ENCODE measurements at regions not wholly inside any gene's neighbourhood (a gene's known extent, or its start where the extent isn't known, plus 50 kb on each side); places are given as distances from the start of the nearest gene placed in this dataset.

DNA sequence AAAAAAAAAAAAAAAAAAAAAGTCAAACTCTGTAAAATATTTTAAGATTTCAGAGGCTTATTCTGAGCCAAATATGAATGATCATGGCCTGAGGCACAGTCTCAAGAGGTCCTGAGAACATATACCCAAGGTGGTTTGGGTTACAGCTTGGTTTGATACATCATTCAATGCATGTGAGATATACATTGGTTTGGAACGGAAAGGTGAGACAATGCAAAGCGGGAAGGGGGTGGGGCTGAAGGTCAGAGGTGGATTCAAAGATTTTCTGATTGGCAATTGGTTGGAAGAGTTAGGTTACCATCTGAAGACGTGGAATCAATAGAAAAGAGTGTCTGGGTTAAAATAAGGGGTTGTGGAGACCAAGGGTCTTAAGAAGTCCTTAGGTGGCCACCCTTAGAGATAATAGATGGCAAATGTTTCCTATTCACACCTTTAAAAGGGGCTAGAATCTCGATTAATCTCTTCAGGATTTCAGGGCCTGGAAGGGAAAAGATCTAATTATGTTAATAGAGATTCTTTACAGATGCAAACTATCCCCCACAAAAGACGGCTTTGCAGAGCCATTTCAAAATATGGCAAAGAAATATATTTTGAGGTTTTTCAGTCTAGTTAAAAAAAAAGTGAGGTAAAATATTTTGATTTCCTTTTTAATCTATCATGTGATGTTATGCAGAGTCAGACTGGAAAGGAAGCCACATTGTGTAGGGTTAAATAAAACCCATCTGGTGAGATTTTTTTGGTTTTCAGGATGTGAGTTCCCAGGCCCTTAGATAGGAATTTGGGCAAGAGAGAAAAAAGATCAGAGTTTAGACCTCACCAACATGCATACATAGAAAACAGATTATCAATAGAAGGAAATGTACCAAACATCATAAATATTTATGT is 173.8 kb upstream of the CNOT2 start:
- no peaks in the 10 kb centered on the region for H3K36me3 ChIP-seq
- DNase-seq = no peak
- H3K9me3 ChIP-seq = no peaks in the 10 kb centered on the region
- ATAC-seq = no peak
- no peak overlapping the region for H3K27ac ChIP-seq
- TF ChIP-seq, protein P1, sequence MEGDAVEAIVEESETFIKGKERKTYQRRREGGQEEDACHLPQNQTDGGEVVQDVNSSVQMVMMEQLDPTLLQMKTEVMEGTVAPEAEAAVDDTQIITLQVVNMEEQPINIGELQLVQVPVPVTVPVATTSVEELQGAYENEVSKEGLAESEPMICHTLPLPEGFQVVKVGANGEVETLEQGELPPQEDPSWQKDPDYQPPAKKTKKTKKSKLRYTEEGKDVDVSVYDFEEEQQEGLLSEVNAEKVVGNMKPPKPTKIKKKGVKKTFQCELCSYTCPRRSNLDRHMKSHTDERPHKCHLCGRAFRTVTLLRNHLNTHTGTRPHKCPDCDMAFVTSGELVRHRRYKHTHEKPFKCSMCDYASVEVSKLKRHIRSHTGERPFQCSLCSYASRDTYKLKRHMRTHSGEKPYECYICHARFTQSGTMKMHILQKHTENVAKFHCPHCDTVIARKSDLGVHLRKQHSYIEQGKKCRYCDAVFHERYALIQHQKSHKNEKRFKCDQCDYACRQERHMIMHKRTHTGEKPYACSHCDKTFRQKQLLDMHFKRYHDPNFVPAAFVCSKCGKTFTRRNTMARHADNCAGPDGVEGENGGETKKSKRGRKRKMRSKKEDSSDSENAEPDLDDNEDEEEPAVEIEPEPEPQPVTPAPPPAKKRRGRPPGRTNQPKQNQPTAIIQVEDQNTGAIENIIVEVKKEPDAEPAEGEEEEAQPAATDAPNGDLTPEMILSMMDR (IDR thresholded peaks at IDR 0.05) = no peak
- no peaks in the 10 kb centered on the region for H3K4me1 ChIP-seq
- intact Hi-C loops (cut with DNase I) = no loop called here
- no peak overlapping the region for H3K4me3 ChIP-seq
- H3K27me3 ChIP-seq = no peaks in the 10 kb centered on the region

DNA sequence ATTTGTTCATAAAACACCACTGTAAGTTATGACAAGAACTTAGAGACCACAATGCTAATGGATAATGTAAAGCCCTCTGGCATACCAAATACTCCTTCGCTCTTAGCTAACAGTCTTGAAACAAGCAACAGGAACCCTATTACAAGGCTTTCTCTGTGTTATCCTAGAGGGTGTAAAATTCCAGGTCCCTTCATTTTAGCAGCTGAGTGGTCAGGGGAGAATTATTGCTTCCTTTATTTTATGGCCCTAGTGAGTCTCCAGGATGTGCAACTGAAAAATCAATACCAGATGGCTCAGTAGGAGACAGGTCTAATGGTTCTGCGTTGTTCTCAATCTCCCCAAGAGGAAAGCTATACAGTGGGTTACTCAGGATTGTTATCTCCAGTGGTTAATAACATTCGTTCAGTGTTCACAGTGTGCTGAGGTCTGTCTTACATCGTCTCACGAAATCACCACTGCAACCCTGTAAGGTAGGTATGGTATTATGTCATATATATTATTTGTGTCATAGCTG is 172.7 kb upstream of the CNOT2 start:
- Histone ChIP-seq H3K27ac (no peak overlapping the region), H3K36me3 (no peaks in the 10 kb centered on the region), H3K4me3 (no peak overlapping the region), H3K4me1 (no peaks in the 10 kb centered on the region), H3K27me3 (no peaks in the 10 kb centered on the region), H3K9me3 (no peaks in the 10 kb centered on the region)
- intact Hi-C loops (cut with DNase I) = no loop called here
- ATAC-seq = no peak
- no peak for DNase-seq
- TF ChIP-seq, protein P1 (IDR thresholded peaks at IDR 0.05) = no peak

DNA sequence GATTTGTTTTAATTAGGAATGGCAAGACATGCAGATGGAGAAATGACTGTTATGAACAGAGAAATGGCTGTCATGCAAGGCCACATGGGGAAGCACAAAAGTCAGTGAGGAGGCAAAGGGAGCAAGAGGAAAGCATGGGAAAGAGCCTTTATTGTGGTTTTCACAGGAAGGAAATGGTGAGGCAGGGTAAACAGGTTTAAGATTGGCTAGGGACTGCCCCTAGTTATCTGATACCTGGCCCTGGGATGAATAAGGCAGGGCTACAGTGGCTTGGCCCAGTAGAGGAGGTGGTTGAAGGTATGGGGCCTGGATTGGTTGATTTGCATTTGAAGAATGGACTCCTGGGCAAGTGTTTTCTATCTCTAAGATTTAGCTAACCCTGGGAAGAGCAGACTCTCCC is 168.7 kb upstream of the CNOT2 start:
- no peaks in the 10 kb centered on the region for H3K36me3 ChIP-seq
- H3K4me1 ChIP-seq = no peaks in the 10 kb centered on the region
- intact Hi-C loops (cut with DNase I) = no loop called here
- DNase-seq (no peak), ATAC-seq (no peak)
- H3K27me3 ChIP-seq = no peaks in the 10 kb centered on the region
- H3K9me3 ChIP-seq = no peaks in the 10 kb centered on the region
- TF ChIP-seq, protein P1 (IDR thresholded peaks at IDR 0.05) = no peak
- H3K27ac ChIP-seq = no peak overlapping the region
- no peak overlapping the region for H3K4me3 ChIP-seq

- Histone ChIP-seq H3K27me3 (no peaks in the 10 kb centered on the region), H3K4me1 (no peaks in the 10 kb centered on the region), H3K27ac (no peak overlapping the region), H3K36me3 (no peaks in the 10 kb centered on the region), H3K9me3 (no peaks in the 10 kb centered on the region), H3K4me3 (no peak overlapping the region)
- ATAC-seq = no peak
- TF ChIP-seq, protein P1 (IDR thresholded peaks at IDR 0.05) = no peak
- intact Hi-C loops (cut with DNase I) = no loop called here
- DNase-seq = no peak
Measured at GRCh38 chr12:70077441-70077840, 165.8 kb upstream of the CNOT2 start.

- TF ChIP-seq, protein P1 (IDR thresholded peaks at IDR 0.05) = no peak
- Histone ChIP-seq H3K36me3 (no peaks in the 10 kb centered on the region), H3K27ac (no peak overlapping the region), H3K4me1 (no peaks in the 10 kb centered on the region), H3K27me3 (no peaks in the 10 kb centered on the region), H3K9me3 (no peaks in the 10 kb centered on the region), H3K4me3 (no peak overlapping the region)
- ATAC-seq = no peak
- DNase-seq = no peak
- intact Hi-C loops (cut with DNase I) = no loop called here
Measured at GRCh38 chr12:70078161-70078560, 165.1 kb upstream of the CNOT2 start.

Data from left lung (tissue), 4 donors.